ENCODE measurements at regions not wholly inside any gene's neighbourhood (a gene's known extent, or its start where the extent isn't known, plus 50 kb on each side); places are given as distances from the start of the nearest gene placed in this dataset.

GRCh38 chr14:82549306-82549990 is 1015.8 kb upstream of the SEL1L start:
- TF ChIP-seq CTCF (IDR thresholded peaks at IDR 0.05) (no peak), POLR2A (IDR thresholded peaks at IDR 0.05) (no peak)
